GM10248 (cell line): ENCODE measurements at regions not wholly inside any gene's neighbourhood (a gene's known extent, or its start where the extent isn't known, plus 50 kb on each side); places are given as distances from the start of the nearest gene placed in this dataset.

Experiments used
- CTCF ChIA-PET: fragments of 300-600 bp; sonication (Branson Sonifier 250); formaldehyde crosslinking; extraction: SDS; loops from one replicate; lab custom pipeline; 2021; ENCODE audit warnings: antibody characterized with exemption; lab: Yijun Ruan, JAX
- POLR2A ChIA-PET: fragments of 350-650 bp; sonication (Branson Sonifier 250); formaldehyde crosslinking; extraction: SDS; loops from one replicate; lab custom pipeline; 2020; ENCODE audit warnings: antibody characterized with exemption; lab: Yijun Ruan, JAX
- DNase-seq: peaks from one replicate; pipeline ENCODE4 v3.0.0; 2012; ENCODE audit errors: extremely low spot score
- TF ChIP-seq, protein P1 (sequence below): IDR thresholded peaks from 2 replicates; pipeline ENCODE4 v1.5.1; 2012; ENCODE audit warnings: mild to moderate bottlenecking, low read depth; ENCODE audit errors: extremely low read depth, missing control alignments, control extremely low read depth

GRCh38 chr16:79977940-79978836, 377.7 kb upstream of the MAF start:
- POLR2A ChIA-PET, result no interaction called here

DNA sequence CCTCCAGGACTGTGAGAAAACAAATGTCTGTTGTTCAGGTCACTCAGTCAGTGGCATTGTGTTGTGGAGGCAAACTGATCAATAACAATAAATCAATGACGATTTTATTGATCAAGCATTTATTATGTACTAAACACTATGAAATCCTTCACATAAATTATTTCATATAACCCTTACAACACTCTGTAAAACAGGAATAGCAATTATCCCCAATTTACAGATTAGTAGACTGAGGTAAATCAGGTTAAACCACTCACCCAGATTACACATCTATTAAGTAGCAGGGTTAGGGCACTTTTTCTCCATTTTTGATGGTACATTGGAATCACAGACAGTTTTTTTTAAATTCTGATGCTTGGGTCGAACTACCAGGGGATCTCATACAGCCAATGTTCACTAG, 372.8 kb upstream of the MAF start:
- DNase-seq, result no peak
- POLR2A ChIA-PET, result no interaction called here
- TF ChIP-seq, protein P1, sequence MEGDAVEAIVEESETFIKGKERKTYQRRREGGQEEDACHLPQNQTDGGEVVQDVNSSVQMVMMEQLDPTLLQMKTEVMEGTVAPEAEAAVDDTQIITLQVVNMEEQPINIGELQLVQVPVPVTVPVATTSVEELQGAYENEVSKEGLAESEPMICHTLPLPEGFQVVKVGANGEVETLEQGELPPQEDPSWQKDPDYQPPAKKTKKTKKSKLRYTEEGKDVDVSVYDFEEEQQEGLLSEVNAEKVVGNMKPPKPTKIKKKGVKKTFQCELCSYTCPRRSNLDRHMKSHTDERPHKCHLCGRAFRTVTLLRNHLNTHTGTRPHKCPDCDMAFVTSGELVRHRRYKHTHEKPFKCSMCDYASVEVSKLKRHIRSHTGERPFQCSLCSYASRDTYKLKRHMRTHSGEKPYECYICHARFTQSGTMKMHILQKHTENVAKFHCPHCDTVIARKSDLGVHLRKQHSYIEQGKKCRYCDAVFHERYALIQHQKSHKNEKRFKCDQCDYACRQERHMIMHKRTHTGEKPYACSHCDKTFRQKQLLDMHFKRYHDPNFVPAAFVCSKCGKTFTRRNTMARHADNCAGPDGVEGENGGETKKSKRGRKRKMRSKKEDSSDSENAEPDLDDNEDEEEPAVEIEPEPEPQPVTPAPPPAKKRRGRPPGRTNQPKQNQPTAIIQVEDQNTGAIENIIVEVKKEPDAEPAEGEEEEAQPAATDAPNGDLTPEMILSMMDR, result no peak
- CTCF ChIA-PET, result interaction anchor here (0.8 kb wide), 1 partner anchor 13 kb away, joined by 3 read pairs; no protein-coding TSS in a partner anchor

More at GRCh38 chr16:79977940-79978836, 377.7 kb upstream of the MAF start:
- CTCF ChIA-PET, result no interaction called here
- TF ChIP-seq, protein P1, result no peak
- no peak for DNase-seq

- ChIA-PET CTCF (interaction anchor here (0.9 to 1.5 kb wide), 3 partner anchors 10 to 393 kb away, joined by 3 read pairs; no protein-coding TSS in a partner anchor), POLR2A (no interaction called here)
- DNase-seq, result no peak
- TF ChIP-seq, protein P1, result no peak
Measured at GRCh38 chr16:79972053-79972704, 371.6 kb upstream of the MAF start.

DNA sequence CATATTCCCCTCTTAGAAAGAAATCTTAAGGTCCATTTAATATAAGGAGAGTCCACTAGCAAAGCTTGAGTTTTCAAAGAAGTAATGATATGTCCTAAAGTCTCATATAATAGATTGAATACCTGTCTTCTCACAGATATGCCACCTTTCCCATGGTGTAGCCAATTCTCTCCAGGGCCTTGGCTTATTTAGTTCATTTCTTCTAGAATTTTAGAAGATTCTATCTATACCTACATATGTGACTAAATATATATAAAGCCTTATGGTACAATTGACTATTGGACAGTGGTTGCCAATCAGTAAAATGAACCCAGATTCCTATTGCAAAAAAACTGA, 370.7 kb upstream of the MAF start:
- DNase-seq, result no peak
- CTCF ChIA-PET, result interaction anchor here (0.9 to 1.5 kb wide), 2 partner anchors 9 to 11 kb away, joined by 3 read pairs; no protein-coding TSS in a partner anchor
- POLR2A ChIA-PET, result no interaction called here
- TF ChIP-seq, protein P1, result no peak

GRCh38 chr16:79970551-79971236, 370.2 kb upstream of the MAF start:
- TF ChIP-seq, protein P1, result no peak
- ChIA-PET CTCF (interaction anchor here (0.9 to 1.5 kb wide), 2 partner anchors 8 to 12 kb away, joined by 3 read pairs; no protein-coding TSS in a partner anchor), POLR2A (no interaction called here)
- DNase-seq, result no peak

- TF ChIP-seq, protein P1, result no peak
- ChIA-PET POLR2A (no interaction called here), CTCF (no interaction called here)
- no peak for DNase-seq
Measured at GRCh38 chr16:79970087-79970486, 369.6 kb upstream of the MAF start.
